Gastroesophageal sphincter (tissue), 4 donors: ENCODE measurements at regions not wholly inside any gene's neighbourhood (a gene's known extent, or its start where the extent isn't known, plus 50 kb on each side); places are given as distances from the start of the nearest gene placed in this dataset.

Experiments used
- ATAC-seq: fragments of 150-250 bp; one replicate; pipeline ENCODE4 v1.9.1; 2016; ENCODE audit warnings: mild to moderate bottlenecking, moderate library complexity
- H3K27ac ChIP-seq, 4 donors: fragments of 200-600 bp; sonication (generic) in 3 of 4; 1 replicate in 3 of 4; 2 replicates in 1 of 4; pipeline ENCODE4 v1.5.1; 2016 to 2019
- H3K27me3 ChIP-seq: fragments of 200-600 bp; sonication (generic); one replicate; pipeline ENCODE4 v1.5.1; 2019
- H3K36me3 ChIP-seq, 2 donors: fragments of 200-600 bp; sonication (generic); one replicate each; pipeline ENCODE4 v1.5.1; 2019; ENCODE audit warnings: control low read depth in 1 of 2
- H3K4me1 ChIP-seq, 3 donors: fragments of 200-600 bp; sonication (generic); 1 replicate in 2 of 3; 2 replicates in 1 of 3; pipeline ENCODE4 v1.5.1; 2016 to 2019; ENCODE audit warnings: control low read depth in 2 of 3
- H3K4me3 ChIP-seq, 2 donors: fragments of 200-600 bp; sonication (generic); one replicate each; pipeline ENCODE4 v1.5.1; 2019; ENCODE audit warnings: mild to moderate bottlenecking in 1 of 2, moderate library complexity in 1 of 2
- H3K9me3 ChIP-seq, 3 donors: fragments of 200-600 bp; sonication (generic); one replicate each; pipeline ENCODE4 v1.5.1; 2017 to 2019; ENCODE audit warnings: control low read depth in 2 of 3
- EP300 ChIP-seq: sonication (generic); formaldehyde crosslinking; IDR thresholded peaks from one replicate; pipeline ENCODE4 v1.6.1; 2017; ENCODE audit warnings: antibody characterized with exemption, mild to moderate bottlenecking
- POLR2A ChIP-seq, 2 donors: fragments of 450-650 bp; IDR thresholded peaks; one replicate each; pipeline ENCODE4 v1.6.1; 2017; ENCODE audit warnings: antibody characterized with exemption in 2 of 2, mild to moderate bottlenecking in 2 of 2, moderate library complexity in 1 of 2
- POLR2AphosphoS5 ChIP-seq: sonication (generic); formaldehyde crosslinking; IDR thresholded peaks from one replicate; pipeline ENCODE4 v1.6.1; 2017; ENCODE audit warnings: antibody characterized with exemption
- TF ChIP-seq, protein P1 (sequence below), 4 experiments: fragments of 200-600 bp in 2 of 4; fragments of 450-650 bp in 2 of 4; sonication (generic) in 1 of 4; IDR thresholded peaks; one replicate each; pipeline ENCODE4 v1.5.1; 2017 to 2019; ENCODE audit warnings: antibody characterized with exemption in 4 of 4, mild to moderate bottlenecking in 2 of 4, moderate library complexity in 2 of 4

DNA sequence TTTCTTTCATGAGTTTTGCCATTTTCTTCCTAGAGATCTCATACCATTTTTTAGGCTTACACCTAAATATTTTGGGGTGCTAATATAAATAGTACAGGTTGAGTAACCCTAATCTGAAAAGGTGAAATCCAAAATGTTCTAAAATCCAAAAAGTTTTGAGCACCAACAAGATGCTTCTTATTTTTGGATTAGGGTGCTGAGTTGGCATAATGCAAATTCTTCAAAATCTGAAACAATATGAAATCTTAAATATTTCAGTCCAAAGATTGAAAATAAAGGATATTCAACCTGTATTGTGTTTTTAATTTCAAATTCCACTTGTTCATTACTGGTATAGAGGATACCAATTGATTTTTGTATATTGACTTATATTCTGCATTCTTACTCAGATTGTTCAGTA lies 51.1 kb upstream of the KCNK2 start:
- no peaks in the 10 kb centered on the region for H3K4me1 ChIP-seq
- H3K4me3 ChIP-seq: no peak overlapping the region
- H3K36me3 ChIP-seq: no peaks in the 10 kb centered on the region
- H3K27ac ChIP-seq: no peak overlapping the region
- ATAC-seq: no peak
- no peak for TF ChIP-seq EP300
- TF ChIP-seq POLR2A (IDR thresholded peaks at IDR 0.05): no peak
- TF ChIP-seq, protein P1, sequence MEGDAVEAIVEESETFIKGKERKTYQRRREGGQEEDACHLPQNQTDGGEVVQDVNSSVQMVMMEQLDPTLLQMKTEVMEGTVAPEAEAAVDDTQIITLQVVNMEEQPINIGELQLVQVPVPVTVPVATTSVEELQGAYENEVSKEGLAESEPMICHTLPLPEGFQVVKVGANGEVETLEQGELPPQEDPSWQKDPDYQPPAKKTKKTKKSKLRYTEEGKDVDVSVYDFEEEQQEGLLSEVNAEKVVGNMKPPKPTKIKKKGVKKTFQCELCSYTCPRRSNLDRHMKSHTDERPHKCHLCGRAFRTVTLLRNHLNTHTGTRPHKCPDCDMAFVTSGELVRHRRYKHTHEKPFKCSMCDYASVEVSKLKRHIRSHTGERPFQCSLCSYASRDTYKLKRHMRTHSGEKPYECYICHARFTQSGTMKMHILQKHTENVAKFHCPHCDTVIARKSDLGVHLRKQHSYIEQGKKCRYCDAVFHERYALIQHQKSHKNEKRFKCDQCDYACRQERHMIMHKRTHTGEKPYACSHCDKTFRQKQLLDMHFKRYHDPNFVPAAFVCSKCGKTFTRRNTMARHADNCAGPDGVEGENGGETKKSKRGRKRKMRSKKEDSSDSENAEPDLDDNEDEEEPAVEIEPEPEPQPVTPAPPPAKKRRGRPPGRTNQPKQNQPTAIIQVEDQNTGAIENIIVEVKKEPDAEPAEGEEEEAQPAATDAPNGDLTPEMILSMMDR (IDR thresholded peaks at IDR 0.05): no peak
- no peak for TF ChIP-seq POLR2AphosphoS5
- peaks cover 7% of the 10 kb centered on the region for H3K27me3 ChIP-seq
- H3K9me3 ChIP-seq: no peaks in the 10 kb centered on the region
